Stimulated activated memory B cell treated with anti-CD40 and anti-IgM and Interleukin-4, amounts not matched to agents 10 μg/mL and 1 μg/mL and 100 μg/mL, for 72 hours (primary cell): ENCODE measurements at regions not wholly inside any gene's neighbourhood (a gene's known extent, or its start where the extent isn't known, plus 50 kb on each side); places are given as distances from the start of the nearest gene placed in this dataset.
"Not testable (repeated sequence)": the region's sequence is repeated elsewhere in the genome, so short reads cannot be mapped to it uniquely, and the experiment has no call there.

Source experiments
- ATAC-seq: fragments of 150-1000 bp; cut with Tn5 transposase; 2 replicates; pipeline ENCODE4 v1.10.0; 2021
- H3K27ac Mint-ChIP-seq: one replicate; pipeline ENCODE4 v1.8.0; 2022; ENCODE audit warnings: mild to moderate bottlenecking, mixed read lengths
- H3K27me3 Mint-ChIP-seq: one replicate; pipeline ENCODE4 v1.8.0; 2022; ENCODE audit warnings: mixed read lengths
- H3K36me3 Mint-ChIP-seq: one replicate; pipeline ENCODE4 v1.8.0; 2022; ENCODE audit warnings: mixed read lengths
- H3K4me1 Mint-ChIP-seq: one replicate; pipeline ENCODE4 v1.8.0; 2022; ENCODE audit warnings: mixed read lengths
- H3K4me3 Mint-ChIP-seq: one replicate; pipeline ENCODE4 v1.8.0; 2022; ENCODE audit warnings: mild to moderate bottlenecking, moderate library complexity, mixed read lengths
- H3K9me3 Mint-ChIP-seq: one replicate; pipeline ENCODE4 v1.8.0; 2022; ENCODE audit warnings: mixed read lengths

GRCh38 chr10:63077800-63078199 lies 55.3 kb upstream of the NRBF2 start:
- peaks cover 27% of the 10 kb centered on the region for H3K27me3 Mint-ChIP-seq

DNA sequence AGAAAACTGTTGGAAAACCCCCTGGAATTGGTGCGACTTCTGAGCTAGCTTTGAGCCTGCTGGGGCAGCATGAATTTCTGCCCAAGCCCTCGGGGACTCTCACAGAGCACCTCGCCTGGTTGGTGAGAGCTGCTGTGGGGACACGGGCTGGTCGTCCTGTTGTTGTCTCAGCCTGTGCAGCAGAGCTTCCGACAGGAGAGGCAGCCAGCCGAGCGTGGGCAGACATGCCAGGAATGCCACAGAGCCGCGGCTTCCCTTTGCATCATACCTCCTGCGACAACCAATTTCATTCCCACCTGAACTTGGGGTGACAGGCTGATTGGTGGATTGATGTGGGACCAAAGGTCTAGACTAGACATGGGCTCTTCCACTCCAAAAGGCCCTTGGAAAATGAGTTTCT lies 60.2 kb upstream of the NRBF2 start:
- Mint-ChIP-seq H3K36me3 (no peaks in the 10 kb centered on the region), H3K9me3 (no peaks in the 10 kb centered on the region), H3K4me3 (no peak overlapping the region), H3K27ac (no peak overlapping the region), H3K4me1 (no peaks in the 10 kb centered on the region), H3K27me3 (peaks cover 45% of the 10 kb centered on the region)
- no peak for ATAC-seq

More at GRCh38 chr10:63077800-63078199, 55.3 kb upstream of the NRBF2 start:
- Mint-ChIP-seq H3K4me3 (no peak overlapping the region), H3K4me1 (no peaks in the 10 kb centered on the region), H3K27ac (no peak overlapping the region), H3K36me3 (no peaks in the 10 kb centered on the region), H3K9me3 (no peaks in the 10 kb centered on the region)
- no peak for ATAC-seq

GRCh38 chr10:63071145-63071544 lies 62.0 kb upstream of the NRBF2 start:
- Mint-ChIP-seq H3K4me3 (no peak overlapping the region), H3K27me3 (peaks cover 38% of the 10 kb centered on the region), H3K9me3 (no peaks in the 10 kb centered on the region), H3K36me3 (no peaks in the 10 kb centered on the region), H3K27ac (no peak overlapping the region), H3K4me1 (no peaks in the 10 kb centered on the region)
- no peak for ATAC-seq

DNA sequence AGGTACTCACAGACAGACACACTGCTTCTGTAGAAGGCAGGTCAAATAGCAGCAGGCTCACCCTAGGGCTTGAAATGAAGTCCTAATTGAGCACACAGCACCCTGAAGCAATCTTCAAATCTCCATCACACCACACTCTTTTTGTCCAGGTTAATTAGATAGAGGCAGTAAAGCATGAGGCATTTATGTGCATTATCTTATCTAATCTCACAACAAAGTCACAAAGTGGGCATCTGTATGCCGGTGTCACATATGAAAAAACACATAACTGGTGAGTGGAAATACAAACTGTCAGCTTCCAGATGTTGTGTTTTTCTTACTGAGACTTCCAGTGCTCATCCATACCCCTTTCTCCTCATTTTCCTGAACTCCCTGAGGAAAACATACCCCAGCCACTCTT lies 63.8 kb upstream of the NRBF2 start:
- no peaks in the 10 kb centered on the region for H3K4me1 Mint-ChIP-seq
- no peak overlapping the region for H3K4me3 Mint-ChIP-seq
- peaks cover 48% of the 10 kb centered on the region for H3K27me3 Mint-ChIP-seq
- no peak overlapping the region for H3K27ac Mint-ChIP-seq
- no peaks in the 10 kb centered on the region for H3K9me3 Mint-ChIP-seq
- ATAC-seq, result no peak
- no peaks in the 10 kb centered on the region for H3K36me3 Mint-ChIP-seq

DNA sequence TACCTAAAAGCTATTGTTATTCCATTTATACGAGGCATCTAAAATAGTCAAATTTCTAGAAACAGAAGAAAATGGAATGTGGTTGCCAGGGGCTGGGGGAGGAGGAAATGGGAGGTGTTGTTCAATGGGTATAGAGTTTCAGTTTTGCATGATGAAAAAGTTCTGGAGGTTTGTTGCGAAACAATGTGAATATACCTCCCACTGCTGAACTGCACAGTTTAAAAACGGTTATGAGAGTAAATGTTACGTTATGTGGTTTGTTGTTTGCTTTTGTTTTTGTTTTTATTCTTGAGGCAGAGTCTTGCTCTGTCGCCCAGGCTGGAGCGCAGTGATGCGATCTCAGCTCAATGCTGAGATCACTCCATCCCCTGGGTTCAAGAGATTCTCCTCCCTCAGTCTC lies 64.9 kb upstream of the NRBF2 start:
- H3K27ac Mint-ChIP-seq, result no peak overlapping the region
- H3K4me1 Mint-ChIP-seq, result no peaks in the 10 kb centered on the region
- no peaks in the 10 kb centered on the region for H3K9me3 Mint-ChIP-seq
- no peaks in the 10 kb centered on the region for H3K36me3 Mint-ChIP-seq
- no peak for ATAC-seq
- peaks cover 52% of the 10 kb centered on the region for H3K27me3 Mint-ChIP-seq
- H3K4me3 Mint-ChIP-seq, result no peak overlapping the region

DNA sequence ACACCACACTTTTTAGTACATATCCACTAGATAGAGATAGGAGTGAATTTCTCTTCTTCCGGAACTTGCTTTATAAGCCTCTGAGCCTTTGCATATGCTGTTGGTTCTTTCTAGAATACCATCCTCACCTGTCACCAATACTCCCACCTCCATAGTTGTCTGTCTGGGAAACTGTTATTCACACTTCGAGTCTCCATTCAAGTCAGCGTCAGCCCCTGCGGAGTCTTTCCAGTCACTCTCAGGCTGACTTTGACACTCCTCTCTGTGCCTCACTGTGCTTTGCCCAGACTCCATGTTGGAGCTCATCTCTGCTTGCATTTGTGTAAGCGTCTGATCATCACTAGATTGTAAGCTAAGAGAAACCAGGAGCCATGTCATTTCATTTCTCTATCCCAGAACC lies 66.5 kb upstream of the NRBF2 start:
- no peaks in the 10 kb centered on the region for H3K4me1 Mint-ChIP-seq
- H3K9me3 Mint-ChIP-seq, result no peaks in the 10 kb centered on the region
- no peaks in the 10 kb centered on the region for H3K36me3 Mint-ChIP-seq
- H3K4me3 Mint-ChIP-seq, result no peak overlapping the region
- peaks cover 57% of the 10 kb centered on the region for H3K27me3 Mint-ChIP-seq
- no peak for ATAC-seq
- no peak overlapping the region for H3K27ac Mint-ChIP-seq

DNA sequence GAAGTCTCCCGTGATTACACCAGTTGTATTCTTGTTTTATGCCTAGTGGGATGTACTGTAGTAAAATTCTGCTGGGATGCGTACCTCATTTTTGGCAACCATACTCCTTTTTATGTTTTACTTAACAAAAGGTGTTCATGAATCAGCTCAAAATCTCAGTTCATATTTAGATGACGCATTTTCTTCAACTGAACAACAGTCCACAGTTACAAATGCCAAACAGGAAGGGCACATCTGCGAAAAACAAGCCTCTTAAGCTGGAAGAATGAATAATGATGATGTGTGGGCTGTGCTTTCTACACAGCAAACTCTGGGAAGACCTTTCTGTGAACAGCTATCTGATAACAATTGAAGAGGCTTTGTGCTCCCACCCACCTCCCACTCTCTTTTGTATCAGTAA lies 68.4 kb upstream of the NRBF2 start:
- no peak for ATAC-seq
- Mint-ChIP-seq H3K4me3 (no peak overlapping the region), H3K27me3 (peaks cover 50% of the 10 kb centered on the region), H3K27ac (no peak overlapping the region), H3K36me3 (no peaks in the 10 kb centered on the region), H3K4me1 (no peaks in the 10 kb centered on the region), H3K9me3 (no peaks in the 10 kb centered on the region)

DNA sequence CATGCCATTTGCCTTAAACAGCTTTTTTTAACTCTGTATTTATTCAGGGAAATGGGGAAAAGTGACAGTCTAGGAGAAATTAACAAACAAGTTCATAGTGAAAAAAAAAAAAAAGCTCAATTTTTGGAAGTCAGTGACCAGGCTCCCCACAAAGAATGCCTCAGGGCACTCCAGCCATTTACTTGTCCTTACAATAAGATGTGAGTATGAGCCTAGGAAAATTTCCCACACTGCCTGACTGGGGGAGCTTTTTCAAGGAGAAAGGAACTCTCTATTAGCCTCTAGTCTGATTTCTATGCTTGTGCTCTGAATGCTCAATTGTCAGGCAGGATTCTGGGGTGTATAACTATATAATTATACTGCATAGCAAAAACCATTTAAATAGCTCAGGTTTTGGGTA lies 74.9 kb upstream of the NRBF2 start:
- ATAC-seq, result no peak
- H3K27me3 Mint-ChIP-seq, result peaks cover 28% of the 10 kb centered on the region
- H3K27ac Mint-ChIP-seq, result no peak overlapping the region
- no peaks in the 10 kb centered on the region for H3K36me3 Mint-ChIP-seq
- H3K4me1 Mint-ChIP-seq, result no peaks in the 10 kb centered on the region
- no peaks in the 10 kb centered on the region for H3K9me3 Mint-ChIP-seq
- H3K4me3 Mint-ChIP-seq, result no peak overlapping the region

DNA sequence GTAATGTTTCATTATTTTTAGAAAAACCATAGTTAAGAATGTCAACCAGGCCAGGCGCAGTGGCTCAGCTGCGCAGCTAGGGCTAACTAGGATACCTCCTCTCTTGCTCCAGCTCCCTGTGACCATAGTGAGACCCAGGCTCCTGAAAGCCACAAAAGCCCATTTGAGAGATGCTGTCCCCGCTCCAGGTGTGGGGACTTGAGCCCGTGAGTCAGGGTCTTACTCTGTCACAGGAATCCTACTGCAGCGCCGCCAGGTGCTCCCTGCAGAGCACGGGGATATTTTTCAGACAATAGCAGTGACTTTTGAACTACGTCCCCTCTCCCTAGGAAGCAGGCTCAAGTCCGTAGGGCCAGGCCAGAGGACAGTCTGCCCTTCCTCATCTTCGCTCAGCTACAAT lies 75.6 kb upstream of the NRBF2 start:
- H3K27ac Mint-ChIP-seq, result no peak overlapping the region
- H3K9me3 Mint-ChIP-seq, result no peaks in the 10 kb centered on the region
- no peaks in the 10 kb centered on the region for H3K4me1 Mint-ChIP-seq
- no peaks in the 10 kb centered on the region for H3K36me3 Mint-ChIP-seq
- ATAC-seq, result no peak
- peaks cover 21% of the 10 kb centered on the region for H3K27me3 Mint-ChIP-seq
- H3K4me3 Mint-ChIP-seq, result no peak overlapping the region

GRCh38 chr10:63055705-63056104 lies 77.4 kb upstream of the NRBF2 start:
- no peak overlapping the region for H3K4me3 Mint-ChIP-seq
- ATAC-seq, result no peak
- peaks cover 8% of the 10 kb centered on the region for H3K27me3 Mint-ChIP-seq
- no peak overlapping the region for H3K27ac Mint-ChIP-seq
- no peaks in the 10 kb centered on the region for H3K4me1 Mint-ChIP-seq
- H3K36me3 Mint-ChIP-seq, result no peaks in the 10 kb centered on the region
- no peaks in the 10 kb centered on the region for H3K9me3 Mint-ChIP-seq

GRCh38 chr10:63054889-63055611 lies 78.1 kb upstream of the NRBF2 start:
- H3K27ac Mint-ChIP-seq, result no peak overlapping the region
- no peak for ATAC-seq
- peaks cover 8% of the 10 kb centered on the region for H3K27me3 Mint-ChIP-seq
- H3K4me1 Mint-ChIP-seq, result no peaks in the 10 kb centered on the region
- no peak overlapping the region for H3K4me3 Mint-ChIP-seq
- H3K9me3 Mint-ChIP-seq, result no peaks in the 10 kb centered on the region
- no peaks in the 10 kb centered on the region for H3K36me3 Mint-ChIP-seq

DNA sequence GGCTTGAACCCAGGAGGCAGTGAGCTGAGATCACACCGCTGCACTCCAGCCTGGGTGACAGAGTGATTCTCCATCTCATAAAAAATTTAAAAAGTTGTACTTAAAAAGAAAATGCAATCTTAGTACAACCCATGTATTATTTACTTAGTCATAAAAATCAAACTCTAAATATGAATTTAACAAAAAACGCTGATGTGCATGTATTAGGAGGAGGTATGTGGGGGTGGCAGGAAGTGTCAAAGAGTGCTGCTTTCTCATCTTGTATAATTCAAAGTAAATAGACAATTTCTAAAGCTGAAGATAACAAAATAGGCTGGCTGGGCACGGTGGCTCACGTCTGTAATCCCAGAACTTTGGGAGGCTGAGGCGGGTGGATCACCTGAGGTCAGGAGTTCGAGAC lies 81.0 kb upstream of the NRBF2 start:
- Mint-ChIP-seq H3K4me3 (no peak overlapping the region), H3K4me1 (no peaks in the 10 kb centered on the region), H3K36me3 (no peaks in the 10 kb centered on the region), H3K27me3 (peaks cover 14% of the 10 kb centered on the region), H3K9me3 (no peaks in the 10 kb centered on the region), H3K27ac (no peak overlapping the region)
- ATAC-seq, result no peak

- Mint-ChIP-seq H3K9me3 (peaks cover 17% of the 10 kb centered on the region), H3K27ac (no peak overlapping the region), H3K4me1 (no peaks in the 10 kb centered on the region), H3K4me3 (no peak overlapping the region), H3K36me3 (peaks cover 10% of the 10 kb centered on the region), H3K27me3 (peaks cover 49% of the 10 kb centered on the region)
- no peak for ATAC-seq
Observed at GRCh38 chr10:63042256-63042655, 90.9 kb upstream of the NRBF2 start.

DNA sequence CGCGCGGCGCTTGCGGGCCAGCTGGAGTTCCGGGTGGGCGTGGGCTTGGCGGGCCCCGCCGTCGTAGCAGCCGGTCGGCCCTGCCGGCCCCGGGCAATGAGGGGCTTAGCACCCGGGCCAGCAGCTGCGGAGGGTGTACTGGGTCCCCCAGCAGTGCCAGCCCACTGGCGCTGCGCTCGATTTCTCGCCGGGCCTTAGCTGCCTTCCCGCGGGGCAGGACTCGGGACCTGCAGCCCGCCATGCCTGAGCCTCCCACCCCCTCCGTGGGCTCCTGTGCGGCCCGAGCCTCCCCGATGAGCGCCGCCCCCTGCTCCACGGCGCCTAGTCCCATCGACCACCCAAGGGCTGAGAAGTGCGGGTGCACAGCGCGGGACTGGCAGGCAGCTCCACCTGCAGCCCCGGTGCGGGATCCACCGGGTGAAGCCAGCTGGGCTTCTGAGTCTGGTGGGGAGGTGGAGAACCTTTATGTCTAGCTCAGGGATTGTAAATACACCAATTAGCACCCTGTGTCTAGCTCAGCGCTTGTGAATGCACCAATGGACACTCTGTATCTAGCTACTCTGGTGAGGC lies 99.4 kb upstream of the NRBF2 start:
- not testable (repeated sequence) for H3K27ac Mint-ChIP-seq, H3K4me1 Mint-ChIP-seq, H3K9me3 Mint-ChIP-seq, ATAC-seq, H3K4me3 Mint-ChIP-seq, H3K36me3 Mint-ChIP-seq
- H3K27me3 Mint-ChIP-seq, result peaks cover 20% of the 10 kb centered on the region

- Mint-ChIP-seq H3K27me3 (no peaks in the 10 kb centered on the region), H3K36me3 (no peaks in the 10 kb centered on the region), H3K27ac (no peak overlapping the region), H3K4me1 (peaks cover 6% of the 10 kb centered on the region), H3K4me3 (no peak overlapping the region), H3K9me3 (no peaks in the 10 kb centered on the region)
- ATAC-seq, result no peak
Observed at GRCh38 chr10:63030536-63030935, 102.6 kb upstream of the NRBF2 start.

DNA sequence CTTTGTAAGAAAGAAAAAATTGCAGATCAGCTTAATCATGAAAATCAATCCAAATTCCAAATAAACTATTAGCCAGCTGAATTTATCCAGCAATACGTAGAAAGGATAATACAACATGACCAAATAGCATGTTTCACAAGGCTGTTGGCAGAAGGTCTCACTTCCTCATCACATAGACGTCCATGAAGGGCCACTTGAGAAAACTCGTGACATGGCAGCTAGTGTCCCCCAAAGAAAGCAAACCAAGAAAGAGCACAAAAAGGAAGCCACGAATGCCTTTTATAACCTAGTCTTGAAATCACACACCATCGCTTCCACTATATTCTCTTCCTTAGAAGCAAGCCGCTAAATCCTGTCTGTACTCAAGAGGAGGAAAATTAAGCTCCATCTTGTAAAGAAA lies 105.6 kb upstream of the NRBF2 start:
- Mint-ChIP-seq H3K27me3 (no peaks in the 10 kb centered on the region), H3K36me3 (no peaks in the 10 kb centered on the region), H3K4me1 (peaks cover 6% of the 10 kb centered on the region), H3K9me3 (no peaks in the 10 kb centered on the region), H3K4me3 (no peak overlapping the region), H3K27ac (no peak overlapping the region)
- peak; percentile 67 for ATAC-seq
